ENCODE measurements at regions not wholly inside any gene's neighbourhood (a gene's known extent, or its start where the extent isn't known, plus 50 kb on each side); places are given as distances from the start of the nearest gene placed in this dataset.

DNA sequence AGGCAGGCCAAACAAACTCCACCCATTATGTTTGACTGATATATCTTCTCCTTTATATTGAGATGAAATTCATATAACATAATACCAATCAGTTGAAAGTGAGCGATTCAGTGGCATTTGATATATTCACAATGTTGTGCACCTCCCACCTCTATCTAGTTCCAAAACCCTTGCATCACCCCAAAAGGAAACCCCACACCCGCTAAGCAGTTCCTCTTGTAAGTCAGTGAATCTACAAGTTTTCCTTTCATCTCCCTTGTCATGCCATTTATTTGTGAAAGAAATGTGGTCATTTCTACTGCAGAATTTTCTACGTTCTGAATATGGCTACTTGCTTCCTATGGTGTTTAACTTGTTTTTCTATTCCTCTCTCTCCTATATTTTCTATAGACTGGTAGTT, 99.4 kb upstream of the PTPN3 start:
- no peak for TF ChIP-seq POLR2A (IDR thresholded peaks at IDR 0.05)
- TF ChIP-seq, protein P1, sequence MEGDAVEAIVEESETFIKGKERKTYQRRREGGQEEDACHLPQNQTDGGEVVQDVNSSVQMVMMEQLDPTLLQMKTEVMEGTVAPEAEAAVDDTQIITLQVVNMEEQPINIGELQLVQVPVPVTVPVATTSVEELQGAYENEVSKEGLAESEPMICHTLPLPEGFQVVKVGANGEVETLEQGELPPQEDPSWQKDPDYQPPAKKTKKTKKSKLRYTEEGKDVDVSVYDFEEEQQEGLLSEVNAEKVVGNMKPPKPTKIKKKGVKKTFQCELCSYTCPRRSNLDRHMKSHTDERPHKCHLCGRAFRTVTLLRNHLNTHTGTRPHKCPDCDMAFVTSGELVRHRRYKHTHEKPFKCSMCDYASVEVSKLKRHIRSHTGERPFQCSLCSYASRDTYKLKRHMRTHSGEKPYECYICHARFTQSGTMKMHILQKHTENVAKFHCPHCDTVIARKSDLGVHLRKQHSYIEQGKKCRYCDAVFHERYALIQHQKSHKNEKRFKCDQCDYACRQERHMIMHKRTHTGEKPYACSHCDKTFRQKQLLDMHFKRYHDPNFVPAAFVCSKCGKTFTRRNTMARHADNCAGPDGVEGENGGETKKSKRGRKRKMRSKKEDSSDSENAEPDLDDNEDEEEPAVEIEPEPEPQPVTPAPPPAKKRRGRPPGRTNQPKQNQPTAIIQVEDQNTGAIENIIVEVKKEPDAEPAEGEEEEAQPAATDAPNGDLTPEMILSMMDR (IDR thresholded peaks at IDR 0.05), result no peak
- no peak for TF ChIP-seq POLR2AphosphoS5 (IDR thresholded peaks at IDR 0.05)
- no peak for TF ChIP-seq EP300 (IDR thresholded peaks at IDR 0.05)

Data from stomach (tissue), 4 donors.